Activated CD4-positive, alpha-beta T cell treated with anti-CD3 and anti-CD28 coated beads, Interleukin-2, amount 10 ng/mL, durations not matched to agents 7 days and 5 days (primary cell): ENCODE measurements at regions not wholly inside any gene's neighbourhood (a gene's known extent, or its start where the extent isn't known, plus 50 kb on each side); places are given as distances from the start of the nearest gene placed in this dataset.

Experiments
- CTCF ChIA-PET: fragments of 350-600 bp; sonication (Branson Sonifier 250); formaldehyde crosslinking; loops from one replicate; lab custom pipeline; 2021; ENCODE audit warnings: antibody characterized with exemption; lab: Charles Lee
- POLR2A ChIA-PET: fragments of 350-600 bp; sonication (Branson Sonifier 250); formaldehyde crosslinking; loops from one replicate; lab custom pipeline; 2021; ENCODE audit warnings: antibody characterized with exemption; lab: Charles Lee
- DNase-seq: peaks from one replicate; pipeline ENCODE4 v3.0.0-alpha.2; 2020
- H3K27ac Mint-ChIP-seq: one replicate; pipeline ENCODE4 v1.8.0; 2021; ENCODE audit warnings: mild to moderate bottlenecking, moderate library complexity, mixed read lengths
- H3K27me3 Mint-ChIP-seq: one replicate; pipeline ENCODE4 v1.8.0; 2021; ENCODE audit warnings: mixed read lengths
- H3K36me3 Mint-ChIP-seq: one replicate; pipeline ENCODE4 v1.8.0; 2021; ENCODE audit warnings: low read depth, mixed read lengths
- H3K4me1 Mint-ChIP-seq: one replicate; pipeline ENCODE4 v1.8.0; 2021; ENCODE audit warnings: mixed read lengths
- H3K4me3 Mint-ChIP-seq: one replicate; pipeline ENCODE4 v1.8.0; 2021; ENCODE audit warnings: mild to moderate bottlenecking, moderate library complexity, mixed read lengths
- H3K9me3 Mint-ChIP-seq: one replicate; pipeline ENCODE4 v1.8.0; 2021; ENCODE audit warnings: mixed read lengths

GRCh38 chr18:78900938-78901909 lies 78.4 kb upstream of the SALL3 start:
- CTCF ChIA-PET: no interaction called here
- Mint-ChIP-seq H3K9me3 (no peaks in the 10 kb centered on the region), H3K4me1 (no peaks in the 10 kb centered on the region), H3K27ac (no peak overlapping the region), H3K27me3 (no peaks in the 10 kb centered on the region), H3K36me3 (no peaks in the 10 kb centered on the region), H3K4me3 (no peak overlapping the region)
- DNase-seq: no peak
- POLR2A ChIA-PET: no interaction called here

DNA sequence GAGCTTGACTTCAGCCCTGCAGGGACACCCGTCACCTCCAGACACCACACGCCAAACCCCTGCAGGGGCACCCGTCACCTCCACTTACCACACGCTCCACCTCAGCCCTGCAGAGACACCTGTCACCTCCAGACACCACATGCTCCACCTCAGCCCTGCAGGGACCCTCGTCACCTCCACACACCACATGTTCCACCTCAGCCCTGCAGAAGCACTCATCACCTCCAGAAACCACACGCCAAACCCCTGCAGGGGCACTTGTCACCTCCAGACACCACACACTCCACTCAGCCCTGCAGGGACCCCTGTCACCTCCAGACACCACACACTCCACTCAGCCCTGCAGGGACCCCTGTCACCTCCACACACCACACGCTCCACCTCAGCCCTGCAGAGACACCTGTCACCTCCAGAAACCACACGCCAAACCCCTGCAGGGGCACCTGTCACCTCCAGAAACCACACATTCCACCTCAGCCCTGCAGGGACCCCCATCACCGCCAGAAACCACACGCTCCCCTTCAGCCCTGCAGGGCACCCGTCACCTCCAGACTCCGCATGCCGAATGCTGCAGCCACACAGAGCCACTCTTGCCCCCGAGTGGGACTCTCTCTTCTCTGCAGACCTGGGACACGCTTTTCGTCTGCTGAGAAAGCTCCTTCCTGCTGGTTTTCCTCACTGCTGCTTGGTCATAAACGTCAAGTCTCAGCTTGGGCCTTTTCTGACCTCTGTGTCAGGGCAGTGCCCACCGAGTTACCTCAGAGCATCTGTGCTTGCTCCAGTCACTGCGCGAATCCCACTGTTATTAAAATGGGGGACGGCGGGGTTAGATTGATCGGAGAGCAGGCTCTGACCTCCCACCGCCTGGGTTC lies 77.5 kb upstream of the SALL3 start:
- H3K27ac Mint-ChIP-seq: no peak overlapping the region
- no peaks in the 10 kb centered on the region for H3K27me3 Mint-ChIP-seq
- DNase-seq: no peak
- no peaks in the 10 kb centered on the region for H3K9me3 Mint-ChIP-seq
- ChIA-PET CTCF (no interaction called here), POLR2A (no interaction called here)
- H3K4me3 Mint-ChIP-seq: no peak overlapping the region
- no peaks in the 10 kb centered on the region for H3K4me1 Mint-ChIP-seq
- H3K36me3 Mint-ChIP-seq: no peaks in the 10 kb centered on the region

DNA sequence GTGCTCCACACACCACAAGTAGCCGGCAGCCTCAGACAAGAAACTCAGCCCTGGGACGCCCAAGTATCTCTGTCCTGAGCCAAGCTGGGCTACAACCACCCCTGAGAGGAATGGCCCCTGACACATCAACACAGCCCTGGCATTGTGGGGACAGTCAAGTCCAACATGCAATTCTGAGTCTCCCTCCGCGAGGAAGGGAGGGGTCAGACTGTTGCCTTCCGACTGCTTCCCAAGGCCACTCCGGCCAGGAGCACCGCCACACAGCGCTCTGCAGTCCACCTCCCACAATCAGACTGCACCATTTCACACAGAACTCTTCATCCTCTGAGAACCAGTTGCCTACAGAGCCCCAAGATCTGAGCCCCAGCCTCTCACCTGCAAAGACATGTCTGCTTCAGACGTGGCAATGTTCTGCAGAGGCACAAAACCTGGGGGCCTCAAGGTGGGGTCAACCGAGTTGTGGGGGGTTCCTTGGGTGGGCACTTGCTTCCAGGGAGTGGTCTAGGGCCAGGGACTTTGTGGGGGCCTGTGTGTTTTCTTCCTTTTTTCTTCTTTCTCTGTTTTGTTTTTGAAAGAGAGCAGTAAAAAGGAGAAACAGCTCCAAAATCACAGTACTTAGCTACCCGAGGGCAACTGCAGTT lies 76.7 kb upstream of the SALL3 start:
- H3K36me3 Mint-ChIP-seq: no peaks in the 10 kb centered on the region
- CTCF ChIA-PET: no interaction called here
- no peaks in the 10 kb centered on the region for H3K9me3 Mint-ChIP-seq
- POLR2A ChIA-PET: no interaction called here
- DNase-seq: no peak
- H3K27me3 Mint-ChIP-seq: no peaks in the 10 kb centered on the region
- no peaks in the 10 kb centered on the region for H3K4me1 Mint-ChIP-seq
- H3K4me3 Mint-ChIP-seq: no peak overlapping the region
- no peak overlapping the region for H3K27ac Mint-ChIP-seq

- no peak for DNase-seq
- Mint-ChIP-seq H3K4me3 (no peak overlapping the region), H3K4me1 (no peaks in the 10 kb centered on the region), H3K27me3 (no peaks in the 10 kb centered on the region), H3K27ac (no peak overlapping the region), H3K36me3 (no peaks in the 10 kb centered on the region), H3K9me3 (no peaks in the 10 kb centered on the region)
- CTCF ChIA-PET: no interaction called here
- POLR2A ChIA-PET: no interaction called here
Observed at GRCh38 chr18:78903436-78904178, 76.0 kb upstream of the SALL3 start.

DNA sequence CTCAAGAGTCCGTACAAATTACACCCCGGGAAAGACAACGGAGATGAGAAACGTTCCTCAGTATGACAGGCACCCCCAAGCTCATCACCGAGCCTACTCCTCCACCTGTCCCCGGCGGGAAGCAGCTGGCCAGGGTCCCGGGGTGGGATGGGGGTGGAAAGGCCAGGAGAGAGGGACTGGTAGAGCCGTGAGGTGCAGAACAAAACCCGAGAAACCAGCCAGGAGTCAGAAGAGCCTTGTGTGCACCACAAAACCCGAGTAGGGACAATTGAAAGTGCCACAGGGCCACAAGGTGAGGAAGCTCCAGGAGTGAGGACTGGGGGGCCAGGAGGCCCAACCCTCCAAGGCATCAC lies 75.5 kb upstream of the SALL3 start:
- Mint-ChIP-seq H3K4me3 (no peak overlapping the region), H3K27ac (no peak overlapping the region), H3K27me3 (no peaks in the 10 kb centered on the region), H3K9me3 (no peaks in the 10 kb centered on the region), H3K36me3 (no peaks in the 10 kb centered on the region), H3K4me1 (no peaks in the 10 kb centered on the region)
- POLR2A ChIA-PET: no interaction called here
- no peak for DNase-seq
- CTCF ChIA-PET: no interaction called here

- Mint-ChIP-seq H3K4me3 (no peak overlapping the region), H3K9me3 (no peaks in the 10 kb centered on the region), H3K36me3 (no peaks in the 10 kb centered on the region), H3K27ac (no peak overlapping the region), H3K27me3 (no peaks in the 10 kb centered on the region), H3K4me1 (no peaks in the 10 kb centered on the region)
- CTCF ChIA-PET: no interaction called here
- no peak for DNase-seq
- POLR2A ChIA-PET: no interaction called here
Observed at GRCh38 chr18:78905334-78905733, 74.3 kb upstream of the SALL3 start.

GRCh38 chr18:78906066-78906465 lies 73.6 kb upstream of the SALL3 start:
- Mint-ChIP-seq H3K27ac (no peak overlapping the region), H3K36me3 (no peaks in the 10 kb centered on the region), H3K4me1 (no peaks in the 10 kb centered on the region), H3K27me3 (no peaks in the 10 kb centered on the region), H3K4me3 (no peak overlapping the region), H3K9me3 (no peaks in the 10 kb centered on the region)
- ChIA-PET CTCF (no interaction called here), POLR2A (no interaction called here)
- DNase-seq: no peak

DNA sequence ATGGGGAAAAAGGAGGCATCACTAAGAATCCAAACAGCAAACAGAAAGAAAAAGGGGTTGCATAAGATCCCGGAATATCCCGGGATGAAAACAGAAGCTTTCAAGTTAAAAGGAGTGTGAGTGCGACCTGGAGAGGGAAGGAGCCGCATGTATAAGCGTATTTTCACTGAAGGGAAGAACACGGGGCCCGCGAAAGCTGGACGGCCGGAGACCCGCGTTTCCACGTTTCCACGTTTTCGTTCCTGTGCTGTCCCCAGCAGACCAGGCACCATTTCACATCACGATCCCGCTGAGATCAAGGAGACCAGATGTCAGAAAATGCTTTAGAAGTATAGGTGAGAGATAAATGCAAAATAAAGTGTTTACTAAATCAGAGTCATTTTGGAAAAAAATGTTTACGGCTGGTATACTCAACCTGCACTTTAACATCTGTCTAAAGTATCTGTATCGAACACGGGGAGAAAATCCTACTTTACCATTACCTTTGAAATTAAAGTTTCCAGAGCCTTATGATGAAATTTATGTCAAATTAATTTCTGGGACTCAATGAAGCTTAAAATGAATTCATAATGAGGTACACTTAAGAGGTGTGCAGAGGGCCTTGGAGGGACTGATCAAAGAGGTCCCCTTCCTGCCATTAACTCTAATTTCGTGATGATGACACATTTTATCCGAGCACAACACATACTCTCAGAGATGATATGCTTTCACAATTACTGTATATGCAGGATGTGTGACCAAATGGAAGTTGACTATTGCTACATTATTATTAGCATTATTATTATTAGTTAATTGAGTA lies 71.0 kb upstream of the SALL3 start:
- Mint-ChIP-seq H3K9me3 (no peaks in the 10 kb centered on the region), H3K27ac (no peak overlapping the region), H3K4me1 (no peaks in the 10 kb centered on the region), H3K36me3 (no peaks in the 10 kb centered on the region), H3K4me3 (no peak overlapping the region), H3K27me3 (no peaks in the 10 kb centered on the region)
- POLR2A ChIA-PET: no interaction called here
- CTCF ChIA-PET: interaction anchor here (0.5 to 0.6 kb wide), 2 partner anchors 44 to 413 kb away, joined by 3 to 4 read pairs; no protein-coding TSS in a partner anchor
- no peak for DNase-seq

- Mint-ChIP-seq H3K4me1 (no peaks in the 10 kb centered on the region), H3K9me3 (no peaks in the 10 kb centered on the region), H3K4me3 (no peak overlapping the region), H3K36me3 (no peaks in the 10 kb centered on the region), H3K27me3 (no peaks in the 10 kb centered on the region), H3K27ac (no peak overlapping the region)
- DNase-seq: no peak
- CTCF ChIA-PET: interaction anchor here (0.7 kb wide), 1 partner anchor 21 kb away, joined by 3 read pairs; no protein-coding TSS in a partner anchor
- POLR2A ChIA-PET: no interaction called here
Observed at GRCh38 chr18:78911751-78912283, 67.8 kb upstream of the SALL3 start.

GRCh38 chr18:78912336-78912735 lies 67.3 kb upstream of the SALL3 start:
- no peak overlapping the region for H3K4me3 Mint-ChIP-seq
- DNase-seq: no peak
- CTCF ChIA-PET: no interaction called here
- H3K27ac Mint-ChIP-seq: no peak overlapping the region
- H3K9me3 Mint-ChIP-seq: no peaks in the 10 kb centered on the region
- H3K4me1 Mint-ChIP-seq: no peaks in the 10 kb centered on the region
- no peaks in the 10 kb centered on the region for H3K27me3 Mint-ChIP-seq
- no peaks in the 10 kb centered on the region for H3K36me3 Mint-ChIP-seq
- POLR2A ChIA-PET: no interaction called here

GRCh38 chr18:78912844-78913243 lies 66.8 kb upstream of the SALL3 start:
- ChIA-PET POLR2A (no interaction called here), CTCF (no interaction called here)
- no peaks in the 10 kb centered on the region for H3K36me3 Mint-ChIP-seq
- no peaks in the 10 kb centered on the region for H3K9me3 Mint-ChIP-seq
- DNase-seq: no peak
- H3K4me3 Mint-ChIP-seq: no peak overlapping the region
- H3K27ac Mint-ChIP-seq: no peak overlapping the region
- no peaks in the 10 kb centered on the region for H3K27me3 Mint-ChIP-seq
- no peaks in the 10 kb centered on the region for H3K4me1 Mint-ChIP-seq

GRCh38 chr18:78913395-78913794 lies 66.2 kb upstream of the SALL3 start:
- Mint-ChIP-seq H3K4me3 (no peak overlapping the region), H3K9me3 (no peaks in the 10 kb centered on the region), H3K27ac (no peak overlapping the region), H3K4me1 (no peaks in the 10 kb centered on the region), H3K36me3 (no peaks in the 10 kb centered on the region), H3K27me3 (no peaks in the 10 kb centered on the region)
- ChIA-PET CTCF (no interaction called here), POLR2A (no interaction called here)
- DNase-seq: no peak
